ENCODE measurements at regions not wholly inside any gene's neighbourhood (a gene's known extent, or its start where the extent isn't known, plus 50 kb on each side); places are given as distances from the start of the nearest gene placed in this dataset.

- H3K9me1 ChIP-seq (ENCODE audit: control insufficient read depth, insufficient read depth, low read length): no peaks in the 10 kb centered on the region
- H3K9ac ChIP-seq (ENCODE audit: insufficient read depth in 1 of 2, low read depth in 2 of 2, low read length in 2 of 2): no peak overlapping the region
- no peaks in the 10 kb centered on the region for H3K79me2 ChIP-seq (ENCODE audit: control insufficient read depth, insufficient read depth, low read length)
- H3K27ac ChIP-seq (ENCODE audit: extremely low read depth, low read depth, low read length): no peak overlapping the region
- peaks cover 2 to 33% of the 10 kb centered on the region in 2 experiments; a peak in 3 of 5 replicates for H3K27me3 ChIP-seq (ENCODE audit: control insufficient read depth in 2 of 2, insufficient read depth in 2 of 2, low read length in 2 of 2)
- POLR2A ChIA-PET: no interaction called here
- CTCF ChIA-PET (ENCODE audit: low intra/inter-chr PET ratio): no interaction called here
- intact Hi-C loops (cut with micrococcal nuclease) (no loop called here), in situ Hi-C loops (cut with MboI) (no loop called here)
- no peaks in the 10 kb centered on the region for H3K36me3 ChIP-seq (ENCODE audit: control insufficient read depth, insufficient read depth, low read length)
- H3K9me3 ChIP-seq (replicated peaks; ENCODE audit: control insufficient read depth, insufficient read depth, low read depth, low read length): no peaks in the 10 kb centered on the region
- H3K4me2 ChIP-seq (ENCODE audit: insufficient read depth, low read length): no peak overlapping the region
- DNase-seq (ENCODE audit: extremely low read depth in 1 of 4, low spot score in 3 of 4) (no peak), ATAC-seq (no peak), FAIRE-seq (no peak)
- H4K20me1 ChIP-seq (replicated peaks; ENCODE audit: control insufficient read depth, insufficient read depth, low read length): no peaks in the 10 kb centered on the region
- H3K4me3 ChIP-seq: no peak overlapping the region
- H3K4me1 ChIP-seq (replicated peaks in 1 of 2; ENCODE audit: control insufficient read depth in 2 of 2, insufficient read depth in 2 of 2, low read length in 2 of 2): no peaks in the 10 kb centered on the region
- BruUV-seq (replicated peaks): no TSS peak
- H2AFZ ChIP-seq (ENCODE audit: low read depth, low read length): no peak overlapping the region
- TF ChIP-seq TCF3 (CRISPR knock-in tag; IDR thresholded peaks at IDR 0.05) (no peak), ZNF316 (IDR thresholded peaks at IDR 0.05) (peak; percentile 40; the same call in 1 of the 2 replicates)
- WGBS (ENCODE audit: insufficient coverage, low coverage, missing lambda C conversion rate): 0% methylated on average over 2 of the region's 3 CpGs
These were observed 311.9 kb upstream of the HDAC4 start for GRCh38 chr2:239712755-239713154.

DNA sequence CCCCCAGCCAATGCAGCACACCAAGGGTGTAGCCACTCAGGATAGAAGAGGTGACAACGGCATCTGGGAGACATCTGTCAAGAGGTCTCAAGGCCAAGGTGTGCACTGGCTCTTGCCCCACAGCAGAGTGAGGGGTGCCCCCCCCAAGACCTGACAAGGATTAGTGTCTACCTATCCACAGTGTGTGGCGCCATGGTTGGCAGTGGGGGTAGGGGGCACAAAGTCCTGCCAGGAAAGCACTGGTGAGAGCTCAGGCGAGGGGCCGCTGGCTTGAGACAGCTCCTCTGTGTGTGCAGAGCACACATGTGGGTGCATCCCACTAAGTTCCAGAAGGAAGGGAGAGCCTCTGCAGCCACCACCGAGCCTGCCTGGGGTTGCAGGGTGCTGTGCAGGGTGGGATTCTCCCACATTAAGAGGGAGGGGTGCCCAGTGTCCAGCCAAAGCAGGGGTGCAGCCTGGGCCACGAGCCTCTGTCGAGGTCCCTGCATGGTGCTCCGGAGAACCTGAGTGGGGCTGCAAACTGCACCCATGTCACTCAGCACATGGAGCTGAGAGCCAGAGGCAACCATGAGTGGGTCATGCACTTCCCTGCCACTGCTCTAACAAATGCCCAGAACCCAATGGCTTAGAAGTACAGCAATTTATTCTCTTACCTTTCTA lies 311.2 kb upstream of the HDAC4 start:
- DNase-seq (ENCODE audit: extremely low read depth in 1 of 4, low spot score in 3 of 4) (no peak), FAIRE-seq (no peak), ATAC-seq (no peak)
- POLR2A ChIA-PET: interaction anchor here (1.0 kb wide), 1 partner anchor 12 kb away, joined by 3 read pairs; no protein-coding TSS in a partner anchor
- Histone ChIP-seq H3K27me3 (ENCODE audit: control insufficient read depth in 2 of 2, insufficient read depth in 2 of 2, low read length in 2 of 2) (peaks cover 2 to 26% of the 10 kb centered on the region in 2 experiments; a peak in 3 of 5 replicates), H3K9me1 (ENCODE audit: control insufficient read depth, insufficient read depth, low read length) (no peaks in the 10 kb centered on the region), H3K36me3 (ENCODE audit: control insufficient read depth, insufficient read depth, low read length) (no peaks in the 10 kb centered on the region), H3K27ac (ENCODE audit: extremely low read depth, low read depth, low read length) (no peak overlapping the region), H3K4me1 (replicated peaks in 1 of 2; ENCODE audit: control insufficient read depth in 2 of 2, insufficient read depth in 2 of 2, low read length in 2 of 2) (no peaks in the 10 kb centered on the region), H3K4me3 (no peak overlapping the region), H3K9ac (ENCODE audit: insufficient read depth in 1 of 2, low read depth in 2 of 2, low read length in 2 of 2) (no peak overlapping the region), H3K9me3 (replicated peaks; ENCODE audit: control insufficient read depth, insufficient read depth, low read depth, low read length) (no peaks in the 10 kb centered on the region), H3K4me2 (ENCODE audit: insufficient read depth, low read length) (no peak overlapping the region), H4K20me1 (replicated peaks; ENCODE audit: control insufficient read depth, insufficient read depth, low read length) (no peaks in the 10 kb centered on the region), H3K79me2 (ENCODE audit: control insufficient read depth, insufficient read depth, low read length) (no peaks in the 10 kb centered on the region), H2AFZ (ENCODE audit: low read depth, low read length) (no peak overlapping the region)
- CTCF ChIA-PET (ENCODE audit: low intra/inter-chr PET ratio): no interaction called here
- BruUV-seq (replicated peaks): no TSS peak
- in situ Hi-C loops (cut with MboI): no loop called here
- TF ChIP-seq THRAP3 (IDR thresholded peaks at IDR 0.05; ENCODE audit: borderline replicate concordance) (no peak), BCL6 (CRISPR knock-in tag; IDR thresholded peaks at IDR 0.05) (no peak), ZNF280B (CRISPR knock-in tag; IDR thresholded peaks at IDR 0.05) (no peak), ETV1 (tag; conservative IDR thresholded peaks at IDR 0.05; ENCODE audit: low read depth) (no peak)
- WGBS (ENCODE audit: insufficient coverage, low coverage, missing lambda C conversion rate): 0% methylated on average over 5 of the region's 8 CpGs
- intact Hi-C loops (cut with micrococcal nuclease): no loop called here
